ENCODE measurements at regions not wholly inside any gene's neighbourhood (a gene's known extent, or its start where the extent isn't known, plus 50 kb on each side); places are given as distances from the start of the nearest gene placed in this dataset.
"Not testable (repeated sequence)": the region's sequence is repeated elsewhere in the genome, so short reads cannot be mapped to it uniquely, and the experiment has no call there.

DNA sequence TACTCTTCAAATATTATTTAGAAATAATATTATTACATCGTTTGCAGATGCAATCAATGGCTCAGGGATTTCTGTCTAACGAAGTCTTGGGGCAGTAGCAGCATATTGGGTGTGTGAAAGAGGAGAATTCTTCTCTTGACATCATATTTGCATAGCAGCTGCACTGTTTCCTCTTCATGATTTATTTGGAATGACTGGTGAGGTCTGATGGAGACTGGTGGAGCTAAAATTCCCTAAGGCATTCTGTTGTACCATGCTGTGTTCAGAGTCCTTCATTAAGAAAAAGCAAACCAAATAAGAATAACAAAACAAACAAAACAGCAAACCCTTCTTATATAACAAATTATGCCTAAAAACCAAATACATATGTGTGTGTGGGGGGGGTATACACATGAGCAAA is 177.6 kb downstream of the DIRAS2 start:
- no peak for DNase-seq (ENCODE audit: low read depth)

DNA sequence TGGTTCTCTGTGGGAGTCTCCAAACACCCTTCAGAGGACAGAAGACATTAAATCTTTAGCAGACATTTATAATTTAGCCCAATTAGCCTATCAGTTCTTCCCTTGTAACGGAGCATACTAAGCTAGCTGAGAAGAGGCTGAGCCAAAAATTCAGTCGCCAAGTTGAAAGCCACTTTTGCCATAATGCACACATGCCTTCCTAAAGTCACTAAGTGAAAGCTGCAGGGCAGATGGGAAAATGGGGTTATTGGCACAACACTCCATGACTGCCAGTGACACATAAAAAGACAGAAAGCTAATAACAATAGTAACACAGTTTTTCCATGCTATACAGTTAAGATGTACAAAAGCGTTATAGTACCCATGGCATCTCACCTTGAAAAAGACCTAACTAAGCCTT is 176.2 kb downstream of the DIRAS2 start:
- no peak for DNase-seq (ENCODE audit: low read depth)

DNA sequence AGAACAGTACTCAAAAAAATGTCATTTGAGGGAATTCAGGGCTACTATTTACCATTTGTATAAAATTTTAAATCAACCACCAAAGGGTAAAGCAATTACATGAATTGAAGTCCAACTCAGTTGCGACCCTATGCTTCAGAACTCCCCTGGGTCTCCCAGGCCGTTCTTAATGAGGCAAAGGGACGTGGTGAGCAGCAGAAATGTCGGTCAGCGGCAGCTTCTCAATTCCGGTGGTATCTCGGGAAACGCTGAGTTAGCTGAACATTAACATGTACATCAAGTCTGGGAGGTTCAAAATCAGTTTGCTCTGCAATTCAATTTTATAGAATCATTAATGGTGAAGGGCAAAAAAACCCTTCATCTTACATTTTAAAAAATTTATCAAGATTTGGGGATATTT is 173.2 kb downstream of the DIRAS2 start:
- DNase-seq (ENCODE audit: low read depth) = no peak

DNA sequence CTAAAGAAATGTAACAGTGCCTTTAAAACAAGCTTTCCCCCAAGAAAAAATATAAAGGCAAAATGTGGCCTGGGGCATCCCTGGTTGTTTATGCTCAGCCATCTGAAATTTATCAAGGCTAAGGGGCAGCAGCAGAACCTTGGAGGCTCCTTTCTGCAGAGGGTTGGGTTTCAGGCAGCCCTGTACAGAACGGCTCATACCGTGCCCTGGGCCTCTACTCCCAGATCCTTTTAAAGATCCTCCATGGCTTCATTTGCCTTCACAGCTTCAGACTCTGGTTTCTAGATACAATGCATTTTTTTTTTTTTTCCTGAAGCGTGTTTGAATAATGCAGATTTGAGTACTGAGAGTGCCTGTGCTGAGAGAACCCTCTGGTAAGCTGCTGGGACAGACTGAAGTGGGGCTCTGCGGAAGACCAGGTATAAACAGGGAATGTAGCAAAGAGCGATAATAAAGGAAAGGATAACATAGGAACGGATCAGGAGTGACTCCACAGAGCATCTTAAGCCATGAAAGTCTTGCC is 172.7 kb downstream of the DIRAS2 start:
- DNase-seq (ENCODE audit: low read depth) = no peak

DNA sequence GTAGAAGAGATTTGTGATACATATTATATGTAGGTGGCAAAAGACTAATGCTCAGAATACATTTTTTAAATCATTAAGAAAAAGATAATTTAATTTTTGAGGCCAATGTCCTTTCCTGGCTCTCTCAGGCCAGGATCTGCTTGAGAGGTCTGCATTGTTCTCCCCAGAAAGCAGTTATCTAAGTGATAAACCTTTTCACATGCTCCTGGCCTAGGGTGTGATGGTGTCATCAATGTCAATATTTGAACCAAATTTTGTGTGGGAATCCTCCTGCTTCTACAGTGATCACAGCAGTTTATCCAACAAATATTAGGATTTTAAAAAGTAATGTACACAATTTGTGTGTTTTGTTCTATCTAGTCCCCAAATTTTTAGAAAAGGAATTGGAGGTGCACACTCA is 166.6 kb downstream of the DIRAS2 start:
- no peak for DNase-seq (ENCODE audit: low read depth)

DNA sequence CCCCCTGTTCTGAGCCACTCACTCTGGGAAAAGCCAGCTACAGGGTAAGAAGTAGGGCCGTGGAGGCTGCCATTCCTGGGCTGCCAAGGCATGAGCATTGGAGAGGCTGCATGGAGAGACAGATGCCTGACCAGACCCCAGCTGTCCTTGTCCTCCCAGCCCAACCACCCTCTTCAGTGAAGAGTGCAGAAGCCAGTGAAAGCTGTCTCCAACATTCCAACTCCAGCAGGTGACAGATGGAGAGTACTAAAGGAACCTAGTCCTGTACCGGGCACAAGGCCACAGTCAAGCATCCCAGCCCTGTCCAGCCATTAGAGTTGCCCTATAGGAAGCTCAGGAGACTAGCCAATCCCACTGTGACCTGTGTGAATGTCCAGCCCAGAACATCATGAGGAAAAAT is 165.1 kb downstream of the DIRAS2 start:
- no peak for DNase-seq (ENCODE audit: low read depth)

DNA sequence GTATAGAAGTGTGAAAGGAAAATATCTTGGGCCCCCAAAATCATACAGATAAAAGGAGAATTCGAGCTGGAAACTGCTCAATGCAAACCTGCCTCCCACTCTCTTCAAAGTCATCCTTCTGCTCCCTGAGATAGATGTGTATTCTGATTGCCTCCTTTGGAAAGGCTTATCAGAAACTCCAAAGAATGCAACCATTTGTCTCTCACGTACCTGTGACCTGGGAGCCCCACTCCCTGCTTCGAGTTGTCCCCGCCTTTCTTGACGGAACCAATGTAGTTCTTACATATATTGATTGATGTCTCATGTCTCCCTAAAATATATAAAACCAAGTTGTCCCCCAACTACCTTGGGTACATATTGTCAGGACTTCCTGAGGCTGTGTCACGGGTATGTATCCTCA is 163.8 kb downstream of the DIRAS2 start:
- DNase-seq (ENCODE audit: low read depth) = no peak

DNA sequence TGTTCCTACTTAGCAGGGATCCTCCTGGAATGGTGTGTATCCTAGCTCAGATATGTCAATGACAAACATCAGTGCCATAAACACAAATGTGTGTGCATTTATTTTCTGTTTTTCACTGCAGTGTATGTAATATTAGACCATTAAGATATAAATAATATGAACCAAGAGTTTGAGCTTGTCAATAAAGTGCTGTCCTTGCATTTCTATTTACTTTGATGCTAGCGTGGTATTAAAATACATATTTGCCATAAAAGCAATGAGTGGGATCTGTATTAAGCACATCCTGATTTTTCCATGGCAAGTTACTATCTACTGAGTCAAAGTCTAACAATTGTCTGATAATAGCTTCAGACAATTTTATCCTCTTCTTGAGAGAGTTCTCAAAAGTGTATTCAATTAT is 157.6 kb downstream of the DIRAS2 start:
- no peak for DNase-seq (ENCODE audit: low read depth)

DNA sequence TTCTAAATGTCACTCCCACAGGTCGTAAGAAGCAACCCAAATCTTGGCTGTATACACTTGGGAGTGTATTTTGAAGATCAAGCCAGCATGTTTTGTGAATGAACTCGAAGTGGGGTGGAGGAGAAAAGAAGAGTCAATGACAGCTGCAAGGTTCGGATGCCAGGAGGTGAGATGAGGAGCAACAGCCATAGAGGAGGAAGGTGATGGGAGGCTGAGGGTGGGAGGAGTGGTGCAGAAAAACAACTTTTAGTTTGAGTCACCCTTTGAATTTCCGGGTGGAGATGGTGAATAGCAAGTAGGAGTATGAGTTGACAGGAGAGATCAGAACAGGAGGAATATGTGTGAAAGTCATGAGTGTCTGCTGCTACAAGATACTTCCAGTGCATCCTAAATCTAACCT is 153.6 kb downstream of the DIRAS2 start:
- DNase-seq (ENCODE audit: low read depth) = no peak

DNA sequence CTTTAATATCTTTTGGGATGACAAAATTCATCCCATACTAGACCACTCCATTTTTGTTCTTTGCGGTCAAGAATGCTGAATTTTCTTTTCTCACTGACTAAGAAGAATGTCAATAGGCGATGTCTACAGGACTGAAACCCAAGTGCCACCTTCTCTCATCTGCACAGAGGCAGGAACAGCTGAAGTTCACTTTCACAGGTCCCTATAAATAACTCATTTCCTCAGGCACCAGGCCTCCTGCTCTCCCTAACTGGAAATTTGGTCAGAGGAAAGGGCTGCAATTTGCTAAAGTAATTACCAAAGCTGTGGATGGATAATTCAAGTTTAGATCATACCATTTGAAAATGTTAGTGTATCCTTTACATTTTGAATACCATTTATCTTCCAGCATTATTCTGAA is 142.9 kb downstream of the DIRAS2 start:
- no peak for DNase-seq (ENCODE audit: low read depth)

DNA sequence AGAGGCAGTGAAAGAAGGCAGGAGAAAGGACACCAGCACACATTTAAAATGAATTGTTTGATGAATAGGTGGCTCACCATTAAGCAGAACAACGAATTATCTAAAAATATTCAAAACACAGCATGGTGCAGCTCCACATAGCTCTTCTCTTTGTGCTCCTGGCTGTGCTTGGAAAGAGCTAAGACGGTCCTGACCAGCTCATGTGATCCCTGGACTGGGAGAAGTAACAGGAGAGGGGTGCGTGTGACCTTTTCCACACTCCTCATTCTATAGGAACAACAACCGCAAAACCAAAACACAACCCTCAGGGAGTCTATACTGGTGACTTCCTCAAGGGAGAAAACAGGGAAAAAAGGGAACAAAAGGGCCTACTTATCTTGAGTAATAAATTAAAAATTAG is 140.5 kb downstream of the DIRAS2 start:
- no peak for DNase-seq (ENCODE audit: low read depth)

DNA sequence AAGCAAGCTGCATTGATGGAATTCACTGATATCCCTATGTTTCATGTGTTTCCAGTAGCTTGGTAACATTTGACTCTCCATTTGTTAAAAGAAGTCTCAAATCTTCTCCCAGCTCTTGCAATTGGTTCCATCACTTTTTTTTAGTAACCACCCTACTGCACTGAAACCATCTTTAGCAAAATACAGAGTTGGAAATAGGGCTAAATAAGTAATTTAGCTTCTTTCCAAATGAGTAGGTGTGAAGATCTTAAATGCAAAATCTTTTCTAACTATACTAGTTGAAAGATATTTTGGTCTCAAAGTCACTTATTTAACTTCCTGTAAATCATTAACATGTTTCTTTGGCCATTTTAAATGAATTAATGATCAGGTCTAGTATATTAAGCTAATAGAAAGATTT is 138.1 kb downstream of the DIRAS2 start:
- no peak for DNase-seq (ENCODE audit: low read depth)

DNA sequence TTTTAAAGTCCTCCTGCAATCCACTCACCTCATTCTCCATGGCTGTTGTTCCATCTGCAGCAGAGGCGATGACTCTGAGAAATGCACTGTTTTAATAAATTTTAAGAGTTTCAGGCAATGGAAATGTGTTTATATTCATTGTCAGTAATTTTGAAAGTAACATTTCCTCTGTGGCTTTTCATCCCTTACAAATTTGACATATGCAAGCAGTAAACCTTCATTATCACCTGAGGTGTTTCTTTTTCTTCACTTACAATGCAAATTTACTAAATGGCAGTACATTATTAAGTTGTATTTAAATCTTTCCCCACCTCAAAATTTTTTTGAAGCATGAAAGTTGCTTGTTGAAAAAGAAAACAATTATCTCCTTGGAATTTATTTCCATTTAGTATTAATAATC is 136.9 kb downstream of the DIRAS2 start:
- no peak for DNase-seq (ENCODE audit: low read depth)

DNA sequence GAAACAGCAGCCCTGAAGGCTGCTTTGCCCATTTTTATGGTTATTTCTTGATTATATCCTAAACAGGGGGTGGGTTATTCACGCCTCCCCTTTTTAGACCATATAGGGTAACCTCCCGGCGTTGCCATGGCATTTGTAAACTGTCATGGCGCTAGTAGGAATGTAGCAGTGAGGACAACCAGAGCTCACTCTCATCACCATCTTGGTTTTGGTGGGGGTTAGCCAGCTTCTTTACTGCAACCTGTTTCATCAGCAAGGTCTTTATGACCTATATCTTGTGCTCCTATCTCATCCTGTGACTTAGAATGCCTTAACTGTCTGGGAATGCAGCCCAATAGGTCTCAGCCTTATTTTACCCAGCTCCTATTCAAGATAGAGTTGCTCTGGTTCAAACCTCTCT is 136.2 kb downstream of the DIRAS2 start:
- DNase-seq (ENCODE audit: low read depth) = not testable (repeated sequence)

DNA sequence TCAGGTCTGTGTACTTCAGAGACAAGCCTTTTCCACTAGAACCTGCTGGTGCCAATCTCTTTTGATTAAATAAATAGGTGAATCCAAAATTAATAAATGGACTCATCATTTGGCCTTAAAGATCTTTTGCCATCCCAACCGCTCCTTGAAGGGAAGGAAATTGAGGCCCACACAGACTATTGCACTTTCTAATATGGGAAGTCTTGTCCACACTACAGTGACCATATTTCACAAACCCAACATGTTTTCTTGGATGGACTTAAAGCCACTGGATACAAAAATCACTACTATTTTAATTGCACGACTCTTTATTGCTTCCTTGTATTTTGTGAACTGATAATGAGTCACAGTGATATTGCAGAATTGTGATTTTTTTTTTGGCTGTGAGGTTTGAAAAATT is 135.0 kb downstream of the DIRAS2 start:
- no peak for DNase-seq (ENCODE audit: low read depth)

DNA sequence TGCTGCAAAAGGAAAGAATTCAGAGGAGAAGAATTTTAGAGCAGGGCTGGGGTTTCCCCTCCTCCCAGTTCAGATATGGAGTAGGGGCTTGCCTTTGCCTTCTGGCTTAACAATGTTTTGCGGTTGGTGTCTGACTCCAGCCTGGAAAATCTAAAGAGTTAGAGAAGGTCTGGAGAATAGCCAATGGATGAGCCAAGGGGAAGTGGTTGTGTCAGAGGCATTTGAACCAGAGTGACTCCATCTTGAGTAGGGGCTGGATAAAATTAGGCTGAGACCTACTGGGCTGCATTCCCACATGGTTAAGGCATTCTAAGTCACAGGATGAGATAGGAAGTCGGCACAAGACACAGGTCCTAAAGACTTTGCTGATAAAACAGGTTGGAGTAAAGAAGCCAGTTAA is 133.7 kb downstream of the DIRAS2 start:
- DNase-seq (ENCODE audit: low read depth) = no peak

DNA sequence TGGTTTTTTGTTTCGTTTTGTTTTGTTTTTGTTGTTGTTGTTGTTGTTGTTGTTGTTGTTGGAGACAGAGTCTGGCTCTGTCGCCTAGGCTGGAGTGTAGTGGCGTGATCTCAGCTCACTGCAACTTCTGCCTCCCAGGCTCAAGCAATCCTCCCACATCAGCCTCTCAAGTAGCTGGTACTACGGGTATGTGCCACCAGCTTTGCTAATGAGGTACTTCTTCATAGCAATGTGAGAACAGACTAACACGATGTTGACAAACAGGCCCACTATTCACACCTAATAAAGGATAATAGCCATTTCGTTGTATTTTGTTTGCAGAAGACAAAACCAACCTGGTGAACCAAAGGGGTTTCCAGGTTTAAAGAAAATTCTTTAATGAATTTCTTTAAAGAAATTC is 130.9 kb downstream of the DIRAS2 start:
- no peak for DNase-seq (ENCODE audit: low read depth)

DNA sequence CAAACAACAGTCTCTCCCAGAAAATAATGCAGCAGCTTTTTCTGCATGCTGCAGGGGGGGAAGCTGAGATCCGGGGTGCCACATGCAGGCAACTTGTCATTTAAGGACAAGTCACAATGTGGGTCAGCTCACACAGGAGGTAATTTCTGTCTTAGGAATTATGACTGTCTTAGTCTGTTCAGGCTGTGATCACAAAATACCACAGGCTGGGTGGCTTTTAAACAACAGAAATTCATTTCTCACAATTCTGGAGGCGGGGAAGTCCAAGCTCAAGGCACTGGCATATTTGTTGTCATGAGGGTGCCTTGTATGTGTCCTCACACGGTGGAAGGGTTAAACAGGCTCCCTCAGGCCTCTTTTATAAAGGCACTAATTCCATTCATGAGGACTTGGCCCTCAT is 127.7 kb downstream of the DIRAS2 start:
- no peak for DNase-seq (ENCODE audit: low read depth)

DNA sequence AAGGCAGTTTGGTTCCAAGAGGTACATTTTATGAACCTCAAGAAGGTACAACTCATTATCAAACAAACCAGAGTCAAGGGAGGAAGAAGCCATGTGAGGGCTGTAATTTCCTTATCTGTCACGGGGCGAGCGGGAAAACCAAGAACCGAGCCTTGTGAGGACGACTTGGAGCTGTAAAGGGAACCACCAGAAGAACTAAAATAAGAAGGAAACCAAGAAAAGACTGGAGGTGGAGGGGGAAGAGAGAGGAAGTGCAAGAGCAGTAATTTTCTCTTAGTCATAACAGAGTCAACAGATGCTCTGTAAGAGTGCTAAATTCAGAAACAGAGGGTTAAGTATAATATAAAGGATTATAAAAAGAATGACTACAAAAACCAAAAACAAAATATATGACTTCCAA is 127.1 kb downstream of the DIRAS2 start:
- no peak for DNase-seq (ENCODE audit: low read depth)

DNA sequence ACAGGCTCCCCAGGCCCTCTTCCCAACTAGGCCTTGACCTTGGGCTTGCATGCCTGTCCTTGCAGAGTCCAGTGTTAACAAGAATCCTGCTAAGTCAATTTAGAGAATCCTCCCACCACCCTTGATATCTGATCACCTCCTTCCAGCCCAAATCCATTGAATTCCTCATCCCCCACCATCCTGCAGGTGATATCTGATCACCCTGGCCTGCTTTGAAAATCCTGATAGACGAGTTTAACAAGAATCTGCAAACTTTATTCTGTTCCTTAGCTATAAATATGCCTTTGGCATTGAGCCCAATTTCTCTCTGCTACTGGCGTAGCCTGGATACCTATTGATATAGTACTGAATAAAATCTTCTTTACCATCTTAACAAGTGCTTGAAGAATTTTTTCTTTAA is 125.5 kb downstream of the DIRAS2 start:
- DNase-seq (ENCODE audit: low read depth) = no peak

DNA sequence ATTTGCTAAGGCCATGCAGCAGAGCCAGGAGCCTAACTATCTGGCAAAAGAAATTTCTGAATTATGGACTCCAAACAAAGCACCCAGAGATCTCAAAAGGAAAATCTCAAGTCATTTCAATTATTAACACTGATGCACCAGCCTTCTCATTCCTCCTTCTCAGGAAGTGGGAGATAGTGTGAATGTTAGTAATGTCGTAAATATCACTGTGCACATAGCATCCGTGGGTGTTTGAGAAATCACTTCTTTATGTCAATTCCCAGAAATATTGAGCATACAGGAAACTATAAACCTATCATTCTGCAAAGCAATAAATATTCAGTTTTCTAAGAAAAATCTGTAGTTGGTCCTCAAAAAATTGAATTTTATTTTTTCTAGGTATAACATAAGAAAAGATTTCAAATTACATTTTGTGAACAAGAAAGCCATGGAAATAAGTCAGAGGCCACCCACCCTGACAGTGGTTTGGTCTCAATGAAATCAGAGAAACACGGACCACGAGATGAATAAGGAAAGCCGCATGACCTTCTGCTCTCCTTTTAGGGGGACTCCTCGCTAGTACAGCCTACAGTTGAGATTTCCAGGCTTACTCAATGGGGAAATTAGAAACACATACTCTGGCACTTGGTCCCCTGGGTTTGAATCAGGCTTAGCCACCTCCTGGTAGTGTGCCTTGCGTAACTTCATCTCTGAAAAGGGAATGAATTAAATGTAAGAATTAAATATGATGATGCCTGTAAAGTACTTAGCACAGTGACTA is 120.6 kb downstream of the DIRAS2 start:
- no peak for DNase-seq (ENCODE audit: low read depth)

DNA sequence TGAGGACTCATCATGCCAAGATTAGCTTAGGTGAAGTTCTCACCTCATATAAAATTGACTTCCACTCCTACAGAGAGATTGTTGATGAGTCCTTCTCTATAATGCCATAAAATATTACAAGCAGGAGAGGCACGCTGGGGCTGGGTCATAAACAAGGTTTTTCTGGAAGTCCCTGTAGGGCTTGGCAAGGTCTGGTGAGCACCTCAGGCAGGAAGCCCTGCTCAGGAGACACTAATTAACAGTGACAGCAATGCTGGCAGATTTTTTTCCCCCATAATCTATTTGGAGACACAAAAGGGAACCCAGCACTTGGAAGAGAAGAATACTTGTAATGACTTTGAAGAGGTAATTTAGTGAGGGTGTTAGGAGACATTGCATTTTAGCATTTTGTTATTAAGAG is 118.7 kb downstream of the DIRAS2 start:
- no peak for DNase-seq (ENCODE audit: low read depth)

DNA sequence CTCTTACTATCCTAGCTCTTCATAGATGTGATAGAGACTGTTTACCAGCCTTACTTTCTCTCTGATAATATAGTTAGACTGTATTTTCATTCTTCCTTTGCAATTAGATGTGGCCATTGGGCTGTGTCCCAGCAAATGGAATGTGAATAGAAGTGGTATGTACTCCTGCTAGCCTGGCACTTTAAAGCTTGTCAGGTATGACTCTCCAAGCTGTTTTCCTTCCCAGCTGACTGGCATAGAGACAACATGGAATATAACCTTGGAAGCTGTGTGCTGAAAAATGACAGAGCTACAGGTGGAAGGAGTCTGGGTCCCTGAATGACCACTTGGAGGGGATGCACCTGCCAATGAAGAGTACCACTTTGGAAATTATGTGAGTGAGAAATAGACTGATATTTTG is 116.2 kb downstream of the DIRAS2 start:
- no peak for DNase-seq (ENCODE audit: low read depth)

DNA sequence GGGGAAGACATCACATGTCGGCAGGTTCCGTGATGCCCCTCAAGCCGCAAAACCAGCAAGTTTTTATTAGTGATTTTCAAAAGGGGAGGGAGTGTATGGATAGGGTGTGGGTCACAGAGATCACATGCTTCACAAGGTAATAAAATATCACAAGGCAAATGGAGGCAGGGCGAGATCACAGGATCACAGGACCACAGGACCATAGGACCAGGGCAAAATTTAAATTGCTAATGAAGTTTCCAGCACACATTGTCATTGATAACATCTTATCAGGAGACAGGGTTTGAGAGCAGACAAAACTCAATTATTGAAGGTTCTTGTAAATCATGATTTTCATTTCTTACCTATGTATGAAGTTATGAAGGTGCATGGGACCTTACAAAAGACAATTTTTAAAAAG is 106.5 kb downstream of the DIRAS2 start:
- not testable (repeated sequence) for DNase-seq (ENCODE audit: low read depth)
